Calu3 (cell line): ENCODE measurements at regions not wholly inside any gene's neighbourhood (a gene's known extent, or its start where the extent isn't known, plus 50 kb on each side); places are given as distances from the start of the nearest gene placed in this dataset.
"Not testable (repeated sequence)": the region's sequence is repeated elsewhere in the genome, so short reads cannot be mapped to it uniquely, and the experiment has no call there.

Experiments
- BruUV-seq: library from RNA; stranded (reverse); fragments of 400-500 nt; replicated peaks from 2 replicates; lab custom pipeline; 2021; lab: Mats Ljungman, UMichigan
- CTCF ChIA-PET: fragments of 300-600 bp; sonication (Branson Sonifier 250); formaldehyde crosslinking; loops from one replicate; lab custom pipeline; 2022; ENCODE audit warnings: antibody characterized with exemption; lab: Charles Lee
- DNase-seq: peaks from one replicate; pipeline ENCODE4 v3.0.0; 2022
- H3K27ac Mint-ChIP-seq: one replicate; pipeline ENCODE4 v1.8.0; 2022; ENCODE audit warnings: mixed read lengths; ENCODE audit not compliant: unreplicated experiment
- H3K27me3 Mint-ChIP-seq: one replicate; pipeline ENCODE4 v1.8.0; 2022; ENCODE audit warnings: mixed read lengths; ENCODE audit not compliant: unreplicated experiment
- H3K36me3 Mint-ChIP-seq: one replicate; pipeline ENCODE4 v1.8.0; 2022; ENCODE audit warnings: mild to moderate bottlenecking, moderate library complexity, mixed read lengths; ENCODE audit not compliant: insufficient read depth, unreplicated experiment
- H3K4me1 Mint-ChIP-seq: one replicate; pipeline ENCODE4 v1.8.0; 2022; ENCODE audit warnings: mild to moderate bottlenecking, low read depth, mixed read lengths; ENCODE audit not compliant: unreplicated experiment
- H3K4me3 Mint-ChIP-seq: one replicate; pipeline ENCODE4 v1.8.0; 2022; ENCODE audit warnings: mild to moderate bottlenecking, low read depth, moderate library complexity, mixed read lengths; ENCODE audit not compliant: unreplicated experiment
- H3K9me3 Mint-ChIP-seq: one replicate; pipeline ENCODE4 v1.8.0; 2022; ENCODE audit warnings: low read depth, mixed read lengths; ENCODE audit not compliant: unreplicated experiment
- CTCF ChIP-seq: fragments of 200-600 bp; IDR thresholded peaks from one replicate; pipeline ENCODE4 v1.8.0; 2022; ENCODE audit warnings: antibody characterized with exemption; ENCODE audit not compliant: unreplicated experiment
- intact Hi-C: fragments of 100-400 bp; cut with micrococcal nuclease; formaldehyde crosslinking; loops from one replicate; pipeline ENCODE4 v1.10.0; 2022; ENCODE audit not compliant: unreplicated experiment

GRCh38 chr5:2352101-2352861 is 399.2 kb downstream of the IRX2 start:
- CTCF ChIA-PET, result no interaction called here
- TF ChIP-seq CTCF, result no peak
- DNase-seq, result no peak
- intact Hi-C loops, result no loop called here
- Mint-ChIP-seq H3K4me1 (no peaks in the 10 kb centered on the region), H3K4me3 (no peak overlapping the region), H3K9me3 (peaks cover 16% of the 10 kb centered on the region), H3K27me3 (no peaks in the 10 kb centered on the region), H3K27ac (no peak overlapping the region), H3K36me3 (no peaks in the 10 kb centered on the region)
- no TSS peak for BruUV-seq

- DNase-seq, CTCF ChIA-PET, H3K27ac Mint-ChIP-seq, H3K27me3 Mint-ChIP-seq, H3K36me3 Mint-ChIP-seq, intact Hi-C loops, H3K4me3 Mint-ChIP-seq, H3K4me1 Mint-ChIP-seq, BruUV-seq: not testable (repeated sequence)
- peaks cover 22% of the 10 kb centered on the region for H3K9me3 Mint-ChIP-seq
Observed at GRCh38 chr5:2349768-2350167, 401.7 kb downstream of the IRX2 start.

- Mint-ChIP-seq H3K27me3 (no peaks in the 10 kb centered on the region), H3K36me3 (no peaks in the 10 kb centered on the region), H3K9me3 (peaks cover 9% of the 10 kb centered on the region), H3K4me1 (no peaks in the 10 kb centered on the region), H3K27ac (no peak overlapping the region), H3K4me3 (no peak overlapping the region)
- CTCF ChIA-PET, result no interaction called here
- TF ChIP-seq CTCF, result no peak
- no TSS peak for BruUV-seq
- intact Hi-C loops, result no loop called here
- no peak for DNase-seq
Observed at GRCh38 chr5:2338686-2339085, 412.8 kb downstream of the IRX2 start.

- BruUV-seq, result no TSS peak
- H3K9me3 Mint-ChIP-seq, result peaks cover 13% of the 10 kb centered on the region
- no peak for TF ChIP-seq CTCF
- H3K36me3 Mint-ChIP-seq, result no peaks in the 10 kb centered on the region
- DNase-seq, result no peak
- no peak overlapping the region for H3K4me3 Mint-ChIP-seq
- no peaks in the 10 kb centered on the region for H3K27me3 Mint-ChIP-seq
- CTCF ChIA-PET, result no interaction called here
- no peak overlapping the region for H3K27ac Mint-ChIP-seq
- intact Hi-C loops, result no loop called here
- H3K4me1 Mint-ChIP-seq, result no peaks in the 10 kb centered on the region
Observed at GRCh38 chr5:2335733-2336515, 415.6 kb downstream of the IRX2 start.
